Astrocyte (in vitro differentiated cells and primary cell): ENCODE measurements at regions not wholly inside any gene's neighbourhood (a gene's known extent, or its start where the extent isn't known, plus 50 kb on each side); places are given as distances from the start of the nearest gene placed in this dataset.

Source experiments
- DNase-seq: peaks from one replicate; pipeline ENCODE4 v3.0.0-alpha.2; 2010; ENCODE audit warnings: low read depth
- FAIRE-seq: peaks from 2 replicates; lab custom pipeline; 2011; peaks lifted over from hg19 to GRCh38; lab: Jason Lieb, UNC
- H2AFZ ChIP-seq: 2 replicates; pipeline ENCODE4 v1.6.0; 2012; ENCODE audit warnings: low read depth, low read length, inconsistent platforms
- H3K27ac ChIP-seq: 2 replicates; pipeline ENCODE4 v1.5.1; 2011; ENCODE audit warnings: low read depth, low read length, inconsistent platforms
- H3K27me3 ChIP-seq: 2 replicates; pipeline ENCODE4 v1.6.0; 2011; ENCODE audit warnings: low read length, inconsistent platforms; ENCODE audit not compliant: insufficient read depth
- H3K36me3 ChIP-seq: 2 replicates; pipeline ENCODE4 v1.5.1; 2011; ENCODE audit warnings: low read length, inconsistent platforms; ENCODE audit not compliant: insufficient read depth
- H3K4me1 ChIP-seq: 2 replicates; pipeline ENCODE4 v1.5.1; 2011; ENCODE audit warnings: low read length, inconsistent platforms; ENCODE audit not compliant: insufficient read depth
- H3K4me2 ChIP-seq: 2 replicates; pipeline ENCODE4 v1.6.0; 2012; ENCODE audit warnings: low read length, inconsistent platforms
- H3K4me3 ChIP-seq: 2 replicates; pipeline ENCODE4 v1.5.1; 2011; ENCODE audit warnings: low read depth, mild to moderate bottlenecking, low read length, inconsistent platforms; ENCODE audit not compliant: insufficient read depth
- H3K79me2 ChIP-seq: 2 replicates; pipeline ENCODE4 v1.6.0; 2012; ENCODE audit warnings: mild to moderate bottlenecking, low read length, inconsistent platforms; ENCODE audit not compliant: insufficient read depth
- H3K9ac ChIP-seq: 2 replicates; pipeline ENCODE4 v1.6.0; 2012; ENCODE audit warnings: mild to moderate bottlenecking, low read length, inconsistent platforms
- H3K9me3 ChIP-seq: 2 replicates; pipeline ENCODE4 v1.5.1; 2012; ENCODE audit warnings: low read depth, mild to moderate bottlenecking, low read length, inconsistent platforms; ENCODE audit not compliant: insufficient read depth
- H4K20me1 ChIP-seq: 2 replicates; pipeline ENCODE4 v1.6.0; 2012; ENCODE audit warnings: low read length, inconsistent platforms; ENCODE audit not compliant: insufficient read depth
- H3K27ac Mint-ChIP-seq: one replicate; pipeline ENCODE4 v1.8.0; 2021; ENCODE audit warnings: mild to moderate bottlenecking, mixed read lengths; ENCODE audit not compliant: unreplicated experiment
- H3K27me3 Mint-ChIP-seq: one replicate; pipeline ENCODE4 v1.8.0; 2021; ENCODE audit warnings: low read depth, mixed read lengths; ENCODE audit not compliant: unreplicated experiment
- H3K36me3 Mint-ChIP-seq: one replicate; pipeline ENCODE4 v1.8.0; 2021; ENCODE audit warnings: low read depth, mixed read lengths; ENCODE audit not compliant: unreplicated experiment
- H3K4me1 Mint-ChIP-seq: one replicate; pipeline ENCODE4 v1.8.0; 2021; ENCODE audit warnings: low read depth, mixed read lengths; ENCODE audit not compliant: unreplicated experiment
- H3K4me3 Mint-ChIP-seq: one replicate; pipeline ENCODE4 v1.8.0; 2021; ENCODE audit warnings: mild to moderate bottlenecking, moderate library complexity, mixed read lengths; ENCODE audit not compliant: unreplicated experiment
- H3K9me3 Mint-ChIP-seq: one replicate; pipeline ENCODE4 v1.8.0; 2021; ENCODE audit warnings: mild to moderate bottlenecking, mixed read lengths; ENCODE audit not compliant: unreplicated experiment
- CTCF ChIP-seq: IDR thresholded peaks from 2 replicates; pipeline ENCODE4 v1.5.1; 2011; ENCODE audit warnings: low read depth, mild to moderate bottlenecking, inconsistent platforms, low read length, moderate library complexity; ENCODE audit not compliant: insufficient read depth
- EZH2 ChIP-seq: IDR thresholded peaks from 2 replicates; pipeline ENCODE4 v1.6.1; 2012; ENCODE audit warnings: mild to moderate bottlenecking, low read length, inconsistent platforms; ENCODE audit not compliant: insufficient read depth

GRCh38 chr22:49101873-49102272 lies 725.8 kb downstream of the BRD1 start:
- TF ChIP-seq EZH2 (no peak), CTCF (no peak)
- Mint-ChIP-seq H3K4me3 (no peak overlapping the region), H3K4me1 (peaks cover 5% of the 10 kb centered on the region), H3K27ac (no peak overlapping the region), H3K36me3 (no peaks in the 10 kb centered on the region), H3K9me3 (no peaks in the 10 kb centered on the region), H3K27me3 (peaks cover 26% of the 10 kb centered on the region)
- Histone ChIP-seq H2AFZ (no peak overlapping the region), H3K36me3 (no peaks in the 10 kb centered on the region), H3K4me2 (no peak overlapping the region), H3K27ac (no peak overlapping the region), H4K20me1 (no peaks in the 10 kb centered on the region), H3K79me2 (no peaks in the 10 kb centered on the region), H3K4me3 (no peak overlapping the region), H3K9ac (no peak overlapping the region), H3K9me3 (no peaks in the 10 kb centered on the region), H3K4me1 (no peaks in the 10 kb centered on the region), H3K27me3 (no peaks in the 10 kb centered on the region)
- DNase-seq (no peak), FAIRE-seq (no peak)

GRCh38 chr22:49101225-49101624 lies 726.4 kb downstream of the BRD1 start:
- FAIRE-seq (no peak), DNase-seq (no peak)
- no peaks in the 10 kb centered on the region for H3K36me3 ChIP-seq

More at GRCh38 chr22:49101225-49101624, 726.4 kb downstream of the BRD1 start:
- no peak for TF ChIP-seq EZH2
- no peak for TF ChIP-seq CTCF
- Histone ChIP-seq H3K9me3 (peaks cover under 1% of the 10 kb centered on the region), H2AFZ (no peak overlapping the region), H3K4me1 (no peaks in the 10 kb centered on the region), H4K20me1 (no peaks in the 10 kb centered on the region), H3K4me2 (no peak overlapping the region), H3K4me3 (no peak overlapping the region), H3K9ac (no peak overlapping the region), H3K79me2 (no peaks in the 10 kb centered on the region), H3K27ac (no peak overlapping the region), H3K27me3 (no peaks in the 10 kb centered on the region)
- Mint-ChIP-seq H3K27ac (no peak overlapping the region), H3K9me3 (no peaks in the 10 kb centered on the region), H3K27me3 (peaks cover 25% of the 10 kb centered on the region), H3K4me3 (no peak overlapping the region), H3K36me3 (no peaks in the 10 kb centered on the region), H3K4me1 (peaks cover 5% of the 10 kb centered on the region)
